ENCODE measurements at regions not wholly inside any gene's neighbourhood (a gene's known extent, or its start where the extent isn't known, plus 50 kb on each side); places are given as distances from the start of the nearest gene placed in this dataset.

GRCh38 chr5:135092476-135092875 lies 58.4 kb upstream of the PITX1 start:
- TF ChIP-seq CTCF (IDR thresholded peaks at IDR 0.05) (no peak), POLR2A (IDR thresholded peaks at IDR 0.05) (no peak)

Measured in right lobe of liver (tissue), 4 donors.